ENCODE measurements at regions not wholly inside any gene's neighbourhood (a gene's known extent, or its start where the extent isn't known, plus 50 kb on each side); places are given as distances from the start of the nearest gene placed in this dataset.

- Histone ChIP-seq H2AFZ (ENCODE audit: low read length) (no peak overlapping the region), H3K27ac (ENCODE audit: extremely low read length, insufficient read depth, low read length) (no peak overlapping the region), H3K27me3 (ENCODE audit: control insufficient read depth in 1 of 2, insufficient read depth in 2 of 2, low read length in 2 of 2) (no peaks in the 10 kb centered on the region; a peak in 1 of 5 replicates), H3K4me2 (ENCODE audit: low read depth, low read length) (no peak overlapping the region), H3K79me2 (ENCODE audit: insufficient read depth, low read length) (no peaks in the 10 kb centered on the region), H3K4me3 (replicated peaks in 1 of 3; ENCODE audit: insufficient read depth in 1 of 3, low read depth in 2 of 3, low read length in 3 of 3) (no peak overlapping the region), H3K36me3 (replicated peaks in 1 of 2; ENCODE audit: control insufficient read depth in 1 of 2, insufficient read depth in 2 of 2, low read length in 2 of 2) (no peaks in the 10 kb centered on the region), H3K4me1 (ENCODE audit: insufficient read depth, low read length) (no peaks in the 10 kb centered on the region), H3K9me3 (ENCODE audit: low read length) (peaks cover 72% of the 10 kb centered on the region), H4K20me1 (ENCODE audit: insufficient read depth, low read length) (no peaks in the 10 kb centered on the region), H3K9ac (ENCODE audit: insufficient read depth, low read depth, low read length) (no peak overlapping the region)
- FAIRE-seq (no peak), DNase-seq (ENCODE audit: low spot score) (no peak), ATAC-seq (no peak)
- POLR2A ChIA-PET: no interaction called here
- 0% methylated on average over 1 of the region's 2 CpGs for WGBS (ENCODE audit: low lambda C conversion rate)
- BruUV-seq (replicated peaks): no TSS peak
- intact Hi-C loops (cut with micrococcal nuclease; ENCODE audit: unreplicated experiment) (no loop called here), in situ Hi-C loops (cut with HindIII; ENCODE audit: extremely low pct_ligation_motif_present, low pct_unique_long_range_greater_than_20kb) (no loop called here)
- TF ChIP-seq SIX4 (CRISPR knock-in tag; IDR thresholded peaks at IDR 0.05) (no peak), RCOR2 (CRISPR knock-in tag; IDR thresholded peaks at IDR 0.05) (no peak), ZNF512 (CRISPR knock-in tag; IDR thresholded peaks at IDR 0.05) (no peak), GLI4 (CRISPR knock-in tag; IDR thresholded peaks at IDR 0.05; ENCODE audit: borderline replicate concordance) (no peak), SIN3A (IDR thresholded peaks at IDR 0.05; ENCODE audit: borderline replicate concordance, low read depth, low read length) (no peak), ZNF839 (CRISPR knock-in tag; IDR thresholded peaks at IDR 0.05; ENCODE audit: borderline replicate concordance) (no peak), NR2F6 (IDR thresholded peaks at IDR 0.05) (no peak), NR2F6 (CRISPR knock-in tag; IDR thresholded peaks at IDR 0.05) (no peak), EHMT2 (IDR thresholded peaks at IDR 0.05; ENCODE audit: borderline replicate concordance, low read depth, low read length) (no peak), DNMT3B (CRISPR knock-in tag; conservative IDR thresholded peaks at IDR 0.05) (no peak), HIVEP1 (CRISPR knock-in tag; IDR thresholded peaks at IDR 0.05) (no peak), SMARCE1 (IDR thresholded peaks at IDR 0.05; ENCODE audit: borderline replicate concordance) (no peak), FOXK2 (IDR thresholded peaks at IDR 0.05) (no peak), CREB1 (IDR thresholded peaks at IDR 0.05) (no peak), CREB1 (CRISPR knock-in tag; IDR thresholded peaks at IDR 0.05) (no peak), DMTF1 (CRISPR knock-in tag; IDR thresholded peaks at IDR 0.05) (no peak), HIC2 (CRISPR knock-in tag; IDR thresholded peaks at IDR 0.05; ENCODE audit: low read depth) (no peak), ZNF235 (CRISPR knock-in tag; IDR thresholded peaks at IDR 0.05; ENCODE audit: borderline replicate concordance) (no peak), NFYC (CRISPR knock-in tag; IDR thresholded peaks at IDR 0.05) (no peak), PITX1 (CRISPR knock-in tag; IDR thresholded peaks at IDR 0.05) (no peak)
- CTCF ChIA-PET (ENCODE audit: low intra/inter-chr PET ratio, low total read pairs): no interaction called here
These were observed 1073.6 kb upstream of the EDIL3 start for GRCh38 chr5:85458319-85458718.

All from HepG2 (cell line).